D341Med (cell line): ENCODE measurements at regions not wholly inside any gene's neighbourhood (a gene's known extent, or its start where the extent isn't known, plus 50 kb on each side); places are given as distances from the start of the nearest gene placed in this dataset.
A peak's percentile ranks its signal among the peaks of the same experiment; 100 is the strongest.
"Not testable (repeated sequence)": the region's sequence is repeated elsewhere in the genome, so short reads cannot be mapped to it uniquely, and the experiment has no call there.

Source experiments
- DNase-seq: peaks from one replicate; pipeline ENCODE4 v3.0.0; 2012; ENCODE audit warnings: low spot score

DNA sequence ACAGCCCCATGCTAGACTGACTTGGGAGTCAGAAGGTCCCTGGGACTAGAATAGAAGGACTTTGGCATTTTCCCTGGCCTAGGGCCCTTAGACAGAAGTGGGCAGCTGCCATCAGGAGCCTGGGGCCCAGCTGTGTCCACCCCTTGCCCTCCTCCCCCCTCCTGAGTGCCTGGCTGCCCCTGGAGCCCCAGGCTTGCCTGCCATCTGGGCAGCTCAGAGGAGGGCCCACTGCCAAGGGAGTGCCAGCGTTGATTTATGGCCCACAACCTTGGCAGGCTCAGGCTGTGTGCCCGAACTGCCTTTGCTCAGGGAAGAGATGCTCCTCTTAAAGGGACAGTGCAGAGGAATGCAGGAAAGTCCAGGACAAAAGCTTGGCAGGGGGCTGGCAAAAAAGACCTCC is 439.1 kb downstream of the SPATA31A7 start:
- not testable (repeated sequence) for DNase-seq

DNA sequence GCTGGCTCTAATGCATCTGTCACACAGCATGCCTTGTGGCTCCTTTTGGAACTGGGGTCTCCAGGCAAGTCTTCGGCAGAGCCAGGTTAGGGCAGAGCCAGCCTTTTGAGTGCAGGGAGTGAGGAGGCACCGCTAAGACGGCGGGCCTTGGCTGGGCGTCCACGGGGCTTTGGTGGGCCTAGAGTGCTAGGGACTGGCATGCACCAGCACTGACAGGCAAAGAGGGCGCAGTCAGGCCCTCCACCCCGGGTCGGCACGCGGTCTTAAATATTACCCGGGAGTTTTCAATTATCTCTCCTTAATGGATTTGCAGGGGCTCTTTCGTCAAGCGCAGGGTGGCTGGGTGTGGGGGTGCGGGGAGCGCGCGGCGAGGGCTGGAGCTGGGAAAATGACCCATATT is 444.4 kb downstream of the SPATA31A7 start:
- DNase-seq: no peak

DNA sequence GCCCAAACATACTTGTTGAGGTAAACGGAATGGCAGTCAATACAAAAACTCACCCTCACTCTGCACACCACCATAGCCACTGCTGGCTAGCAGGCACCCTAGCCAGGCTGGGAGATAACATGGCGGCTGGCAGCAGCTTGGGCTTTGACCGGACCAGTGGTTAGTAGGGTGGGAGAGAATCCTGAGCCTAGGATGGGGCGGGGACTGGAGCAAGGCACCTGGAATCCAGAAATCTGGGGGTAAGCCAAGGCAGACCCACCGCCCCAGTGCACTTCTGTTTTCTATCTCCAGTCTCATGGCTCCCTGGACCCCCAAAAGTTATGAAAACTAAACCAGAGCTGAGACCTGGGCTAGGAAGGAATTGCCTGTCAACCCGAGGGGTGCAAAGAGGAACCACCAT is 474.4 kb downstream of the SPATA31A7 start:
- DNase-seq: not testable (repeated sequence)

DNA sequence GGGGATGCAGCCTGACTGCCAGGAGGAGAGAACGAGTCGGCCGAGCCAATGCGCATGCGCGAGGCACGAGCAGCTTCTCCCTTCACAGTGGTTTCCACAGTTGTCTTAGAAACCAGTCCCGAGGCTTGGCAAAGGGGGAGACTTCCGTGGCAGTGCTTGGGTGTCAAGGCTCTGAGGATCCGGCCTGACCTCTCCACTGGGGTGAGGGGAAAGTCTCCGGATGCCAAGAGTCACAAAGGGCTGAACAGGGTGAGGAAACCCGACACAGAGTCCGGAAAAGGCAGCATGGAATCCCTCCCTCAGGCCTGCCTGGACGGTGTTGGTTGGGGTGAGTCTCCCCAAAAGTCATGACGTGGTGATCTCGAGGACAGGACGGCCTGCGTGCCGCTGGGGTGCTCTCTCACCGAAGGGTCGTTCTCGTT is 475.5 kb downstream of the SPATA31A7 start:
- DNase-seq: peak; percentile 2

DNA sequence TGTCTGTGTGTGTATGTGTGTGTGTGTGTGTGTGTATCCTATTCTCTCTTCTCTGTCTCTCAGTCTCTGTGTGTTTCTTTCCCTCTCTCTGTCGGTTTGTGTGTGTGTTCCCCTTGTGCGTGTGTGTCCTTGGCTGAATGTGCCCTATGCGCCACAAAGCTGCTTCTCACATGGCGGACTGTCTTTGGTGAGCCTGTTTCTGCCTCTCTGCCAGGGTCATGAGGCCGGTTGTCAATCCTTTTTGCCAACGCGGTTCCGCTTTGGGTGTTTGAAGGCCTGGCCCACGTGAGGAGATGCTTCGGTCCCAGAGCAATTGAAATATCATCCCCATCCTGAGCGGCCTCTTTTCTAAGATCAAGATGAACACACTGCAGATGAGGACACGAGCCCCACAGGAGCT is 476.0 kb downstream of the SPATA31A7 start:
- peak; percentile 0 for DNase-seq

DNA sequence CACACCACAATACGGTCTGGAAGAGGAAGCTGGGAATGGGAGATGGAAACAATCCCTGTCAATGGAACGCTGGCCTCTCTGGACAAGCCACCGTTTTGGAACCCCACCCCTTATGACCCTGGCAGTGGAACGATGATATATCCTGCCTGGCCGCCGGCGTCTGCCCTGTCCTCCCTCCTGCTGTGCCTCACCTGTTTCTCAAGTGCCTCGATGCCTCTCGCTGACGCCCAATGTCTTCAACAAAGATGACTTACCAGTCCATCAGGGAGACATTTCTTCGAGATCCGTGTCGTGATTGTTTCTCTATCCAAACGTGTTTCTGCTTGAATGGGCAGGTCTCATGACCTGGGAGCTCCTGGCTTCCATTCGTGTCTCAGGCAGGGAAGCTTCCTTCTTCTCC is 476.5 kb downstream of the SPATA31A7 start:
- DNase-seq: no peak

DNA sequence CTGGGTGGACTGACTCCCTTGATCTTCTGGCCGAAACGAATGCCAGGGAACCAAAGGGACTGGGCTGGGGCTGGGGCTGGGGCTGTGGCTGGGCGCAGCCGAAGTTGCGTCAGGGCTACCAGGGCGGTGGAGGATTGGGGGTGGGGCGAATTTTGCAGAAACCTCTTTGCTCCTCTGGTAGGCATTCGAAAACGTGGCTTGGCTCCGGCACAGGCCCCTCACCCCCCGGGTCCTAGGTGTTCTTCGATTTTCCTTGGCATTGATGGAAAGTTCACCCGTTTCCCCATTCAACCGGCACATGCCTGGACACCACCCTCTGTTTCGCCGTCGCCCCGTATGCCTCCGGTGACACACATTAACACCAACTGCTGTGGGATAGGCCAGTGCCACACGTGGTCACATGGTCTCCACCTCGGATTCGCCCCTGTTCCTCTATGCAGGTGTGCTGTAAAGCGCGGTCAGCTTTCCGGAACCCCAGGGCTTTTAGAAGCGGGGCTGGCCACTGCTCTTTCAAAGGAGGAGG is 477.1 kb downstream of the SPATA31A7 start:
- DNase-seq: peak; percentile 0

DNA sequence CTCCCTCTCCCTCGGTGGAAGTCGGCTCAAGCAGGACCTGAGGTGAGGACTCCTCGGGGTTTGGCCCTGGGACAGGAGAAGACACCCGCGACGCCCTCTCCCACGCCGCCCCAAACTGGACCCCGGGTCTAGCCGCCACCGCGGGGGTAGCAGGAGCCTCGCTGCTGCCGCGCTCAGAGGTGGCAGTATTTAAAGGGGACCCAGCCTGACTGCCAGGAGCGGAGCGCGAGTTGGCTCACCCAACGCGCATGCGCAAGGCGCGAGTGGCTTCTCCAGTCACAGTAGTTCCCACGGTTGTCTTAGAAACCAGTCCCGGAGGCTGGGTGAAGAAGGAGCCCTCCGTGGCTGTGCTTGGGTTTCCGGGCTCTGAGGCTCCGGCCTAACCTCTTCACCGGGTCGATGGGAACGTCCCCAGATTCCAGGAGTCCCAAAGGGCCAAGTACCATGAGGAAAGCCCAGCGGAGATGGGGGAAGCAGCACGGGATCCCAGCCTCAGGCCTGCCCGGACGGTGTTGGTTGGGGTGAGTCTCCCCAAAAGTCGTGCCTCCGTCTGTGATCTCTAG is 477.8 kb downstream of the SPATA31A7 start:
- peak; percentile 1 for DNase-seq

DNA sequence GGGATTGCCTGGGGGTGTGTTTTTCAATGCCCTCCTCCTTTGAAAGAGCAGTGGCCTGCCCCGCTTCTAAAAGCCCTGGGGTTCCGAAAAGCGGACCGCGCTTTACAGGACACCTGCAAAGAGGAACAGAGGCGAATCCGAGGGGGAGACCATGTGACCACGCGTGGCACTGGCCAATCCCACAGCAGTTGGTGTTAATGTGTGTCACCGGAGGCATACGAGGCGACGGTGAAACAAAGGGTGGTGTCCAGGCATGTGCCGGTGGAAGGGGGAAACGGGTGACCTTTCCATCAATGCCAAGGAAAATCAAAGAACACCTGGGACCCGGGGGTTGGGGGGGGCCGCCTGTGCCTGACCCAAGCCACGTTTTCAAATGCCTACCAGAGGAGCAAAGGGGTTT is 478.4 kb downstream of the SPATA31A7 start:
- not testable (repeated sequence) for DNase-seq

DNA sequence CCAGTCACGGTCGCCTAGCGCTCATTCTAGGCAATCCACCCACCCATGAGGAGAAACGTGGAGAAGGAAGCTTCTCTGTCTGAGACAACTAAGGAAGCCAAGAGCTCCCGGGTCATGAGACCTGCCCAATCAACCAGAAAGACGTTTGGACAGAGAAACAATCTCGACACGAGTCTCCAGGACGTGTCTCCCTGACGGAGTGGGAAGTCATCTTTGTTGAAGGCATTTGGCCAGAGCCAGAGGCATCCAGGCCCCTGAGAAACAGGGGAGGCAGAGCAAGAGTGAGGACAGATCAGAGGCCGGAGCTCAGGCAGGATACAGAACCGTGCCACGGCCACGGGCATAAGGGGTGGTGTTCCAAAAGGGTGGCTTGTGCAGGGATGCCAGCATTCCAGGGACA is 479.0 kb downstream of the SPATA31A7 start:
- DNase-seq: peak; percentile 1

DNA sequence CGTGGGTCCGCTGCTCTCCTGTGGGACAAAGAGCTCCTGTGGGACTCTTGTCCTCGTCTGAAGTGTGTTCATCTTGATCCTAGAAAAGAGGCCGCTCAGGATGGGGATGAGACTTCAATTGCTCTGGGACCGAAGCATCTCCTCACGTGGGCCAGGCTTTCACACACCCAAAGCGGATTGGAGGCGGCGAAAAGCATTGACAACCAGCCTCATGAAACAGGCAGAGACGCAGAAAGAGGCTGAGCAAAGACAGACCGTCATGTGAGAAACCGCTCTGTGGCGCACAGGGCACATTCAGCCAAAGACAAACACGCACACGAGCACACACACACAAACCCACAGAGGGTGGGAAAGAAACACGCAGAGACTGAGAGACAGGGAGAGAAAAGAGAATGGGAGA is 479.5 kb downstream of the SPATA31A7 start:
- peak; percentile 0 for DNase-seq

DNA sequence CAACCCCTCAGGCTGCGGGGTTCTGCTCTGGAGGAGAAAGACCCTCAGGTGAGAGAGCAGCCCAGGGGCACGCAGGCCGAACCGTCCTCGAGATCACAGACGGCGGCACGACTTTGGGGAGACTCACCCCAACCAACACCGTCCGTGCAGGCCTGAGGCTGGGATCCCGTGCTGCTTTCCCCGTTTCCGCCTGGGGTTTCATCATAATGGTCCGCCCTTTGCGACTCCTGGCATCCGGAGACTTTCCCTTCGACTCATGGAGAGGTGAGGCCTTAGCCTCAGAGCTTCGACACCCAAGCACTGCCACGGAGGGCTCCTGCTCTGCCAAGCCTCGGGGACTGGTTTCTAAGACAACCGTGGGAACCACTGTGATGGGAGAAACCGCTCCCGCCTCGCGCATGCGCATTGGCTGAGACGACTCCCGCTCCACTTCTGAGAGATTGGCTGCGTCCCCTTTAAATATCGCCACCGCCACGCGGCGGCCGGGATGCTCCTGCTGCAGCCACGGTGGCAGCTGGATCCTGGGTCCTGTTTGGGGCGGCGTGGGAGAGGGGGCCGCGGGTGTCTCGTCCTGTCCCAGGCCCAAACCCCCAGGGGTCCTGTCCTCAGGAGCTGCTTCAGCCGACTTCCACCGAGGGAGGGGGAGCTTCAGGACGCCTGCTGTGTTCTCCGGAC is 480.1 kb downstream of the SPATA31A7 start:
- DNase-seq: peak; percentile 0

DNA sequence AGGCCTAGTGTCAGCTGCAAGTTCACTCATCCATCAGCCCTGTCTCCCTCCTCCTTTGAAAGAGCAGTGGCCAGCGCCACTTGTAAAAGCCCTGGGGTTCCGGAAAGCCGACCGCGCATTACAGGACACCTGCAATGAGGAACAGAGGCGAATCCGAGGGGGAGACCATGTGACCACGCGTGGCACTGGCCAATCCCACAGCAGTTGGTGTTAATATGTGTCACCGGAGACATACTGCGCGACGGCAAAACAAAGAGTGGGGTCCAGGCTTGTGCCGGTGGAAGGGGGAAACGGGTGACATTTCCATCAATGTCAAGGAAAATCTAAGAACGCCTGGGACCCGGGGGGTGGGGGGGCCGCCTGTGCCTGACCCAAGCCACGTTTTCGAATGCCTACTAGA is 480.8 kb downstream of the SPATA31A7 start:
- peak; percentile 0 for DNase-seq

DNA sequence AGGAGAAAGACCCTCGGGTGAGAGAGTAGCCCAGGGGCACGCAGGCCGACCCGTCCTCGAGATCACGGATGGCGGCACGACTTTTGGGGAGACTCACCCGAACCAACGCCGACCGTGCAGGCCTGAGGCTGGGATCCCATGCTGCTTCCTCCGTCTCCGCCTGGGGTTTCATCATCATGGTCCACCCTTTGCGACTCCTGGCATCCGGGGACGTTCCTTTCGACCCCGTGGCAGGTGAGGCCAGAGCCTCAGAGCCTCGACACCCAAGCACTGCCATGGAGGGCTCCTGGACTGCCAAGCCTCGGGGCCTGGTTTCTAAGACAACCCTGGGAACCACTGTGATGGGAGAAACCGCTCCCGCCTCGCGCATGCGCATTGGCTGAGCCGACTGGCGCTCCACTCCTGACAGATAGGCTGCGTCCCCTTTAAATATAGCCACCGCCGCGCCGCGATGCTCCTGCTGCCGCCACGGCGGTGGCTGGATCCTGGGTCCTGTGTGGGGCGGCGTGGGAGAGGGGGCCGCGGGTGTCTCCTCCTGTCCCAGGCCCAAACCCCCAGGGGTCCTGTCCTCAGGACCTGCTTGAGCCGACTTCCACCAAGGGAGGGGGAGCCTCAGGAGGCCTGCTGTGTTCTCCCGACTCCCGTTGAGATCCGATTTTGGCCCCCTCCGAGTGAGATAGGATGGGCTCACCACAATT is 481.6 kb downstream of the SPATA31A7 start:
- peak; percentile 1 for DNase-seq

DNA sequence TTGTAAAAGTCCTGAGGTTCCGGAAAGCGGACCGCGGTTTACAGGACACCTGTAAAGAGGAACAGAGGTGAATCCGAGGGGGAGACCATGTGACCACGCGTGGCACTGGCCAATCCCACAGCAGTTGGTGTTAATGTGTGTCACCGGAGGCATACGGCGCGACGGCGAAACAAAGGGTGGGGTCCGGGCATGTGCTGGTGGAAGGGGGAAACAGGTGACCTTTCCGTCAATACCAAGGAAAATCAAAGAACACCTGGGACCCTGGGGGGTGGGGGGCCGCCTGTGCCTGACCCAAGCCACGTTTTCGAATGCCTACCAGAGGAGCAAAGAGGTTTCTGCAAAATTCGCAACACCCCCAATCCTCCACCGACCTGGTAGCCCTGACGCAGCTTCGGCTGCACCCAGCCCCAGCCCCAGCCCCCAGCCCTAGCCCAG is 482.3 kb downstream of the SPATA31A7 start:
- peak; percentile 0 for DNase-seq

DNA sequence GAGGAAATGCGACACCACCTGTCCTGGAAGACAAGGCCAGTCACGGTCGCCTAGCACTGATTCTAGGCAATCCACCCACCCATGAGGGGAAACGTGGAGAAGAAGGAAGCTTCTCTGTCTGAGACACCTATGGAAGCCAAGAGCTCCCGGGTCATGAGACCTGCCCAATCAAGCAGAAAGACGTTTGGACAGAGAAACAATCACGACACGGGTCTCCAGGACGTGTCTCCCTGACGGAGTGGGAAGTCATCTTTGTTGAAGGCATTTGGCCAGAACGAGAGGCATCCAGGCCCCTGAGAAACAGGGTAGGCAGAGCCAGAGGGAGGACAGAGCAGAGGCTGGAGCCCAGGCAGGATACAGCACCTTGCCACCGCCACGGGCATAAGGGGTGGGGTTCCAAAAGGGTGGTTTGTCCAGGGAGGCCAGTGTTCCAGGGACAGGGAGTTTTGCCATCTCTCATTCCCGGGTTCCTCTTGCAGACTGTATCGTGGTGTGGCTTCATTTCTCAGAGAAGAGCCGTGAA is 482.9 kb downstream of the SPATA31A7 start:
- not testable (repeated sequence) for DNase-seq

DNA sequence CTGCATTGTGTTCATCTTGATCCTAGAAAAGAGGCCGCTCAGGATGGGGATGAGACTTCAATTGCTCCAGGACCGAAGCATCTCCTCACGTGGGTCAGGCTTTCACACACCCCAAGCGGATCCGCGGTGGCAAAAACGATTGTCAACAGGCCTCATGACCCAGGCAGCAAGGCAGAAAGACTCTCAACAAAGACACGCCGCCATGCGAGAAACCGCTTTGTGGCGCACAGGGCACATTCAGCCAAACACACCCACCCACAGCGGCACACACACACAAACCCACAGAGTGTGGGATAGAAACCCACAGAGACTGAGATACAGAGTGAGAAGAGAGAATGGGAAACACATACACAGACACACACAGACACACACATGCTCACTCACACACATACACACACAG is 483.4 kb downstream of the SPATA31A7 start:
- peak; percentile 1 for DNase-seq

DNA sequence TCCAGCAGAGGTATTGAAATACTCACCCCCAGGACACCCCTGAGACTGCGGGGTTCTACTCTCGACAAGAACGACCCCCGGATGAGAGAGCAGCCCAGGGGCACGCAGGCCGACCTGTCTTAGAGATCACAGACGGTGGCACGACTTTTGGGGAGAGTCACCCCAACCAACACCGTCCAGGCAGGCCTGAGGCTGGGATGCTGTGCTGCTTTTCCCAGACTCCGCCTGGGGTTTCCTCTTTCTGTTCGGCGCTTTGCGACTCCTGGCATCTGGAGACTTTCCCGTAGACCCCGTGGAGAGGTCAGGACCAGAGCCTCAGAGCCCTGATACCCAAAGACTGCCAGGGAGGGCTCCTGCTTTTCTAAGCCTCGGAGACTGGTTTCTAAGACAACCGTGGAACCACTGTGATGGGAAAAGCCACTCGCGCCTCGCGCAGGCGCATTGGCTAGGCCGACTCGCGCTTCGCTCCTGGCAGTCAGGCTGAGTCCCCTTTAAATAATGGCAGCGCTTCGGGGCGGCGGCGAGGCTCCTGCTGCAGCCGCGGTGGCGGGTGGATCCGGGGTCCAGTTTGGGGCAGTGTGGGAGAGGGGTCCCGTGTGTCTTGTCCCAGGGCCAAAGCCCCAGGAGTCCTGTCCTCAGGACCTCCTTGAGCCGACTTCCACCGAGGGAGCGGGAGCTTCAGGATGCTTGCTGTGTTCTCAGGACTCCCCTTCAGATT is 484.0 kb downstream of the SPATA31A7 start:
- DNase-seq: peak; percentile 0

DNA sequence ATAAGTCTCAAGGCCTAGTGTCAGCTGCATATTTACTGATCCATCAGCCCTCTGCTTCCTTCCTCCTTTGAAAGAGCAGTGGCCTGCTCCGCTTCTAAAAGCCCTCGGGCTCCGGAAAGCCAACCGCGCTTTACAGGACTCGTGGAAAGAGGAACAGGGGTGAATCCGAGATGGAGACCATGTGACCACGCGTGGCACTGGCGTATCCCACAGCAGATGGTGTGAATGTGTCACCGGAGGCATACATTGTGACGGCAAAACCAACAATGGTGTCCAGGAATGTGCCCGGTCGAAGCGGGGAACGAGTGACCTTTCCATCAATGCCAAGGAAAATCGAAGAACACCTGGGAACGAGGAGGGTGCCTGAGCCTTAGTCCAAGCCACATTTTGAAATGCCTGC is 484.6 kb downstream of the SPATA31A7 start:
- DNase-seq: peak; percentile 0

DNA sequence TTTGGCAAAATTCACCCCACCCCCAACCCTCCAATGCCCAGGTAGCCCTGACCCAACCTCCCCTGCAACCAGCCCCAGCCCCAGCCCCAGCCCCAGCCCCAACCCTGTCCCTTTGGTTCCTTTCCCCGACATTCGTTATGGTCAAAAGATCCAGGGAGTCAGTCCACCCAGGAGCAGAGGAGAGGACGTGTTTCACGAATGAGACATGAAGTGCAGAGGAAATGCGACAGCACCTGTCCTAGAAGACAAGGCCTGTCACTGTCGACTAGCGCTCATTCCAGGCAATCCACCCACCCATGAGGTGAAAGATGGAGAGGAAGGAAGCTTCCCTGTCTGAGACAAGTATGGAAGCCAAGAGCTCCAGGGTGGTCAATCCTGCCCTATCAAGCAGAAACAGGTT is 485.0 kb downstream of the SPATA31A7 start:
- DNase-seq: peak; percentile 0
